Fibroblast of lung (primary cell): ENCODE measurements at regions not wholly inside any gene's neighbourhood (a gene's known extent, or its start where the extent isn't known, plus 50 kb on each side); places are given as distances from the start of the nearest gene placed in this dataset.

Experiments
- DNase-seq, 2 donors: peaks; one replicate each; pipeline versions ENCODE4 v3.0.0 to v3.0.0-alpha.2; 2010; ENCODE audit warnings: low read depth in 2 of 2
- H2AFZ ChIP-seq: 2 replicates; pipeline ENCODE4 v1.5.1; 2012; ENCODE audit warnings: low read length, control low read depth, inconsistent platforms
- H3K27ac ChIP-seq: 2 replicates; pipeline ENCODE4 v1.5.1; 2011; ENCODE audit warnings: low read length, control low read depth; ENCODE audit not compliant: insufficient read depth
- H3K27me3 ChIP-seq: 2 replicates; pipeline ENCODE4 v1.5.1; 2011; ENCODE audit warnings: mild to moderate bottlenecking, low read length; ENCODE audit not compliant: control insufficient read depth, insufficient read depth
- H3K36me3 ChIP-seq: 2 replicates; pipeline ENCODE4 v1.5.1; 2011; ENCODE audit warnings: low read length; ENCODE audit not compliant: control insufficient read depth, insufficient read depth
- H3K4me1 ChIP-seq: 2 replicates; pipeline ENCODE4 v1.5.1; 2011; ENCODE audit warnings: low read length; ENCODE audit not compliant: control insufficient read depth, insufficient read depth; ENCODE audit errors: extremely low read depth
- H3K4me2 ChIP-seq: 2 replicates; pipeline ENCODE4 v1.5.1; 2011; ENCODE audit warnings: low read length, control low read depth; ENCODE audit not compliant: insufficient read depth; ENCODE audit errors: extremely low read depth
- H3K4me3 ChIP-seq, 4 experiments: fragments of 200-600 bp in 1 of 4; sonication (generic) in 1 of 4; replicated peaks in 1 of 4; 2 replicates each; pipeline ENCODE4 v1.5.1; 2011 to 2016; ENCODE audit warnings: low read length in 4 of 4, low read depth in 3 of 4, mild to moderate bottlenecking in 3 of 4, control low read depth in 2 of 4, inconsistent platforms in 1 of 4, mixed read lengths in 1 of 4; ENCODE audit not compliant: insufficient read depth in 1 of 4; ENCODE audit errors: control extremely low read depth in 1 of 4
- H3K79me2 ChIP-seq: 2 replicates; pipeline ENCODE4 v1.5.1; 2012; ENCODE audit warnings: mild to moderate bottlenecking, low read length, inconsistent platforms; ENCODE audit not compliant: control insufficient read depth, insufficient read depth
- H3K9ac ChIP-seq: 2 replicates; pipeline ENCODE4 v1.5.1; 2011; ENCODE audit warnings: mild to moderate bottlenecking, low read length, control low read depth; ENCODE audit not compliant: insufficient read depth
- H3K9me3 ChIP-seq: 2 replicates; pipeline ENCODE4 v1.5.1; 2012; ENCODE audit warnings: low read depth, low read length; ENCODE audit not compliant: control insufficient read depth, insufficient read depth
- H4K20me1 ChIP-seq: 2 replicates; pipeline ENCODE4 v1.5.1; 2011; ENCODE audit warnings: low read length; ENCODE audit not compliant: control insufficient read depth, insufficient read depth; ENCODE audit errors: extremely low read depth
- EZH2 ChIP-seq: IDR thresholded peaks from 2 replicates; pipeline ENCODE4 v1.5.1; 2012; ENCODE audit warnings: low read length, control low read depth, mild to moderate bottlenecking; ENCODE audit errors: missing control alignments
- TF ChIP-seq, protein P1 (sequence below), 2 donors: IDR thresholded peaks in 1 of 2; conservative IDR thresholded peaks in 1 of 2; 1 replicate in 1 of 2; 2 replicates in 1 of 2; pipeline ENCODE4 v1.5.1; 2011 to 2012; ENCODE audit warnings: low read length in 2 of 2, control low read depth in 1 of 2, inconsistent platforms in 1 of 2, low read depth in 1 of 2, mild to moderate bottlenecking in 1 of 2

DNA sequence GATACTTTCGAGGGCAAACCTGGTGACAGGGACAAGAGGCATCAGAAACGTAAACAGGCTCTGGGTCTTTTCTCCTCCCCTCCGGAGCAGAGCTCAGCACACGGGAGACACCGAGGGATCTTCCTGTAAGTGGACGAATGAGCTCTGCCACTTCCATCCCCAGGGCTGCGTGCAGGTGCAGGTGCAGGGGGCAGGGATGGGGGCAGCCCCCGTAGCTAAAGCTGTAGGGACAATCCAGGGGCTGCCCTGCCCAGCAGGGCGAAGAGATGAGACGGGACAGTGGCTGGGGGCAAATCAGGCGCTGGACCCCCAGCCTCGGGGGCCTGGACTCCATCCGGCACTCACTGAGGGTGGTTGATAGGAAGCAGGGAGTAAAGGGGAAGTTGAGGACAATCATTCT is 505.4 kb downstream of the BRD1 start:
- H2AFZ ChIP-seq: no peak overlapping the region
- no peaks in the 10 kb centered on the region for H3K4me1 ChIP-seq
- no peak overlapping the region for H3K27ac ChIP-seq
- H3K27me3 ChIP-seq: no peaks in the 10 kb centered on the region
- no peak overlapping the region for H3K4me3 ChIP-seq
- no peak for TF ChIP-seq EZH2
- no peaks in the 10 kb centered on the region for H3K36me3 ChIP-seq
- no peaks in the 10 kb centered on the region for H3K9me3 ChIP-seq
- H3K9ac ChIP-seq: no peak overlapping the region
- no peak for DNase-seq
- H3K79me2 ChIP-seq: no peaks in the 10 kb centered on the region
- H4K20me1 ChIP-seq: no peaks in the 10 kb centered on the region
- no peak overlapping the region for H3K4me2 ChIP-seq

DNA sequence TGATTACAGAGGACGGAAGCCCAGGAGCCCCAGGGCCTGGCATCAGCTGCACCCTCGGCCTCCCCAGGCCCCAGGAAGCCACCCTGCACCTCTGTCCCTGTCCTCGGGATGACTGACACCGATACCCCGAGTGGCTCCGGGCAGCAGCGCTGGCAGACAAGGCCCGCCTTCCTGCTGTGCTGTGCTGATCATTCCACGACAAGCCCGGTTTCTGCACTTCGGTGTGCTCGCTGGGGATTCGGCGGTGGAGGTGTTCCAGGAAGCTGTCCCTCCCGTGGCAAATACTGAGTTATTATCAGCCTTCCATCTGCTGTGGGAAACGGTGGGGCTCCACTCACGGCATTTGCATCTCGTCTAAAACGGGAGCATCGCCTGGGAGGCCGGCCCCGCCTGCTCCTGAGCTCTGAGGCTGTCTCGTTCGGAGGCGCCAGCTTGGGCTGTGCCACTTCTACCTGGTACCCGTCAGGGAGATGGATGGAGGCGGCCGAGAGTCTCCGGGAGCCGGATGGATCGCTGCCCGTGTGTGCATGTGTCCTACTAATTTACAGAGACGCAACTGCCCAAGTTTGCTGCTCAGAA is 506.1 kb downstream of the BRD1 start:
- H3K9ac ChIP-seq: no peak overlapping the region
- H3K9me3 ChIP-seq: no peaks in the 10 kb centered on the region
- no peaks in the 10 kb centered on the region for H3K79me2 ChIP-seq
- TF ChIP-seq, protein P1, sequence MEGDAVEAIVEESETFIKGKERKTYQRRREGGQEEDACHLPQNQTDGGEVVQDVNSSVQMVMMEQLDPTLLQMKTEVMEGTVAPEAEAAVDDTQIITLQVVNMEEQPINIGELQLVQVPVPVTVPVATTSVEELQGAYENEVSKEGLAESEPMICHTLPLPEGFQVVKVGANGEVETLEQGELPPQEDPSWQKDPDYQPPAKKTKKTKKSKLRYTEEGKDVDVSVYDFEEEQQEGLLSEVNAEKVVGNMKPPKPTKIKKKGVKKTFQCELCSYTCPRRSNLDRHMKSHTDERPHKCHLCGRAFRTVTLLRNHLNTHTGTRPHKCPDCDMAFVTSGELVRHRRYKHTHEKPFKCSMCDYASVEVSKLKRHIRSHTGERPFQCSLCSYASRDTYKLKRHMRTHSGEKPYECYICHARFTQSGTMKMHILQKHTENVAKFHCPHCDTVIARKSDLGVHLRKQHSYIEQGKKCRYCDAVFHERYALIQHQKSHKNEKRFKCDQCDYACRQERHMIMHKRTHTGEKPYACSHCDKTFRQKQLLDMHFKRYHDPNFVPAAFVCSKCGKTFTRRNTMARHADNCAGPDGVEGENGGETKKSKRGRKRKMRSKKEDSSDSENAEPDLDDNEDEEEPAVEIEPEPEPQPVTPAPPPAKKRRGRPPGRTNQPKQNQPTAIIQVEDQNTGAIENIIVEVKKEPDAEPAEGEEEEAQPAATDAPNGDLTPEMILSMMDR (conservative IDR thresholded peaks at IDR 0.05 in 1 of 2, IDR thresholded peaks at IDR 0.05 in 1 of 2; ENCODE audit: low read depth in 1 of 2, low read length in 2 of 2): no peak
- TF ChIP-seq EZH2: no peak
- H4K20me1 ChIP-seq: no peaks in the 10 kb centered on the region
- no peaks in the 10 kb centered on the region for H3K36me3 ChIP-seq
- H3K4me3 ChIP-seq: no peak overlapping the region
- no peak overlapping the region for H3K27ac ChIP-seq
- DNase-seq: no peak
- no peaks in the 10 kb centered on the region for H3K27me3 ChIP-seq
- no peak overlapping the region for H3K4me2 ChIP-seq
- H3K4me1 ChIP-seq: no peaks in the 10 kb centered on the region
- no peak overlapping the region for H2AFZ ChIP-seq

DNA sequence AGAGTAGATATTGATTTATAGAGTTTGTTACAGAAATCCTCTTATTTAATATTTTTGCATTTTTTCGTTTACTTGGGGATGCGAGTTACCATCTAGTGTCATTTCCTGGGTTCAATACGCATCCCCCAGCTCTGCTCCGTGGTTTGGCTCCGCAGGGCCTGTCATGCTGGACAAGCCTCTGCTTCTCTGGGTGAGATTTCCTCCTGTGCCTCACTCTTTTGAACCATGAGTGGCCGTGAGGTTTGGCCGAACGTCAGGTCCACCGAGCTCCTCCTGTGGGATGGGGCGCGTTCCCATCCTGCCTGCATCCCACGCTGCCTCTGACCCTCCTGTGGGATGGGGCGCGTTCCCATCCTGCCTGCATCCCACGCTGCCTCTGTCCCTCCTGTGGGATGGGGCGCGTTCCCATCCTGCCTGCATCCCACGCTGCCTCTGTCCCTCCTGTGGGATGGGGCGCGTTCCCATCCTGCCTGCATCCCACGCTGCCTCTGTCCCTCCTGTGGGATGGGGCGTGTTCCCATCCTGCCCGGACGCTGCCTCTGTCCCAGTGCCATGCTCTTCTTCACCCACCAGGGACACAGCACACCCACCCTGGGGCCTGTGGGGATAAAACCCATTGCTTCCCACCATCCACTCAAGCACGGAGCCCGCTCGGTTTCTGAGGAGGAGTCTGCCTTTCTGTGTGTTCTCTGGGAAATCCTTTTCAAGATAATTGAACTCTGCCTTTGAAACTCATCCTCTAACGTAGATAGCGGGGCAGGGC is 506.8 kb downstream of the BRD1 start:
- Histone ChIP-seq H3K36me3 (no peaks in the 10 kb centered on the region), H3K27ac (no peak overlapping the region), H3K4me1 (no peaks in the 10 kb centered on the region), H2AFZ (no peak overlapping the region), H4K20me1 (no peaks in the 10 kb centered on the region), H3K4me3 (no peak overlapping the region), H3K4me2 (no peak overlapping the region), H3K27me3 (no peaks in the 10 kb centered on the region), H3K79me2 (no peaks in the 10 kb centered on the region), H3K9me3 (no peaks in the 10 kb centered on the region), H3K9ac (no peak overlapping the region)
- TF ChIP-seq, protein P1 (conservative IDR thresholded peaks at IDR 0.05 in 1 of 2, IDR thresholded peaks at IDR 0.05 in 1 of 2; ENCODE audit: low read depth in 1 of 2, low read length in 2 of 2): no peak
- TF ChIP-seq EZH2: no peak
- no peak for DNase-seq
